Hindlimb muscle (tissue), 1 donor: ENCODE measurements at regions not wholly inside any gene's neighbourhood (a gene's known extent, or its start where the extent isn't known, plus 50 kb on each side); places are given as distances from the start of the nearest gene placed in this dataset.
A peak's percentile ranks its signal among the peaks of the same experiment; 100 is the strongest.

ENCODE experiments used
- DNase-seq: peaks from one replicate; pipeline ENCODE4 v3.0.0-alpha.2; 2013

DNA sequence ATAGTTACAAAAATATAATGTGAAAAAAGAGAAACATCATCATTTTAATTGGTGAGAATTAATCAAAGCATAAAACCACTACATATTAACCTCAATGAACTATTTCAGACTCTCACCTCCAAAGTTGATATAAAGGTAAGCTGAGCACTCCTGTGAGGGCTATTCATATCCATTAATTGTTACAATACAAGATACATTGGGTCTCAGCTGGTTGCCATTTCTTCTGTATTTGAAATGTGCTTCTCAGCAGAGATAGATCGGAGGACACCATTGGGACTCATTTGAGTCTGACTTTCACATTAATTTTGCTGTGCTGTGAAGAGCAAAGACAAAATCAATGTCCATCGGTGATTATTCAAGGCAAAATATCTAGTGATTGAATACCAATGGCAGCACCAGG, 459.5 kb upstream of the GOT2 start:
- DNase-seq = no peak

DNA sequence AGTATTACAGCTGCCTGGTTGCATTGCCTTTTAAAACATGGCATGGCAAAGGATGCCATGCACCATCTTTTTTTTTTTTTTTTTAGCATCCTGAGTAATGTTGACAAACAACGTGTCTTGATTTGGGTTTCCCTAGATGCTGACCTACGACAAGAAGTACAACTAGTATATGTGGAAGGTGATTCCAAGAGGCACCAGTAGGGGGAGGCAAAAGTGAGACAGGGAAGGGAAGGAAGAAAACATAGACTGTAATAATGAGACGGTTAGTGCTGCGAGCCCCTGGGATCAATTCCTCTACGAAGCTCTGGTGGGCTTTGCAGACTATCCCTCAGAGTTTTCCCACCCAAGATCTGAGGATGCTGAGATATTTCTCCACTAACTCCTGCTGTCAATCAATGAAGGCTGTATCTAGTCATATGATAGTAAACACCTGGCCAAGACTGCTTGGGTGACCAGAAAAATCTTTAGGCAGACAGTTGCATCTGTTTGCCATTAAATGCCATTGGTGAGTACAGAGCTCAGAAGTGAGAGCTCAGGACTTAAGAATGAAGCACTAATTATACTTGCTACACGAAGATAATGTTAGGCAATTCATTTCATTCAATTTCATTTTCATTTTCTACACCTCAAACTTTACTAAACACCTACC, 458.6 kb upstream of the GOT2 start:
- DNase-seq = no peak

DNA sequence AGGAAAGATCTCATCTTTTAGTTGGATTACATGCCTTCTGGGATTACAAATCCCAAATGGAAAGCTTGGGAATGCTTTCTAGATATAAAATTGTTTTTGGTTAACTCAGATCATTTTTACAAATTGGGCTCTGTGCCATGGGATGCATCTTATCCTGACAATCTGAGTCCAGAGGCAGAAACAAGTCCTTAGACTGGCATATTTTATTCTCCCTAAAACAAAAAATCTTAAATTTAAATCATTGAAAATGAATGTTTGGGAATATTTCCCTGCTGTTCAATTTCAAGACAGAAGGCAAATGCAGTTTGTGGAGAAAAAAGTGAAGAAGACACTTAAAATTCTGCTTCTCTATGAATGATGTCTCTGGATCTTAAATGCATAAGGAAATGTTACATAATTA, 456.6 kb upstream of the GOT2 start:
- DNase-seq = no peak

DNA sequence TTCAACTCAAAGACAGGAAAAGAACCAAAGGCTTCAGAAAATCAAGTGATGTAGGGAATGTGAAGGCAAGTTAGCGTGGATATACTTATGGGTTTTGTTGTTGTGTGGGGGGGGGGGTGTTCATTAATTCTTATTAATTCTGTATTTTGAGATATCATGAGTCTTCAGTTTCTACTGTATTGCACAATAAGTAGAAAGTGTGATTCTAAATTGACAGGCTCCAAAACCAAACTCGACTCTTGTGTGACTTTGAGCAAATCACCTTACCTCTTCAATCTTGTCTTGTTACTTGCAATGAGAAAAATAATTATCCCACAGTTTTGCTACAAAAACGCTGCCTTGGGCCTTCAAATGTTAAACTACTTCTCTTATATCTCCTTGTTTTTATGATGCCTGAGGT, 453.9 kb upstream of the GOT2 start:
- no peak for DNase-seq

DNA sequence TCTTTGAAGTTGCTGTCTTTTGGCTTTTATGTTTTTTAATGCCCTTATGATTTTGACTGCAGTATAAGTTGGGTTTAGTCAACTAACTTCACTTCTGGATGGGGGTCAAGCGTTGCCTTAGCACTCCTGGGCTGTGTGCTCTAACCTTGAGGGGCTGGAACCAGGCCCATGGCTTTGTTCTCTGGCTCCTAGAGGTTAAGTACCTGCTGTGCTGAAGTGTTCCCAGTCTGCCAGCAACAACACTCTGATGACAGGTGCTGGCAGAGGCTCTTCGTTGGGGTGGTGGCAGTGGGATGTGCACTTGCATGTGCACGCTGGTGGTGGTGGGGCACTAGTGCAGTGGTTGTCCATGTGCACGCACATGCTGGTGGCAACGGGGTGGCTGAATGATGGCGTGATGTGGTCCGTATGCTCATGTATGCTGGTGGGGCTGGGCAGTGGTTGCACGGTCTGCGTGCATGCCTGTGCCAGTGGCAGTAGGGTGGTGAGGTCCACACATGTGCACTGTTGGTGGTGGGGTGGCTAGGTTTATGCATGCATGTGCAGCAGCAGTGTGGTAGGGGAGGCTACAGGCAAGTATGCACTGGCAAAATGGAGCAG, 447.8 kb upstream of the GOT2 start:
- DNase-seq = no peak

DNA sequence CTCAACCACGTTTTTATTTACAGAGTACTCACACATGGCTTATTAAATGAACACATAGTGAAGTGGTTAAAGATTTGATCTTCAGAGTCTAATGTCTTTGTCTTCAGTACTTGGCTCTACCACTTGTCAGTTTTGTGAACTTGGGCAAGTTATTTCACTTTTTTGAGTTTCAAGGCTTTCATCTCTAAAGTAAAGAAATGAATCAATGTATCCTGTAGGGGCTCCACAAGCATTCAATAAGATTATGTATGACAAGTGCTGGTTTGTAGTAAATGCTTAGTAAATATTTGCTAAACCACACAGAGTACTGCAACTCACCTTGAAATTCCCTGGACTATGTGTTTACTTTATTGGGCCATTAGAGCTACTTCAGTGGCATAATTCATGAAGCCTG, 446.0 kb upstream of the GOT2 start:
- no peak for DNase-seq

DNA sequence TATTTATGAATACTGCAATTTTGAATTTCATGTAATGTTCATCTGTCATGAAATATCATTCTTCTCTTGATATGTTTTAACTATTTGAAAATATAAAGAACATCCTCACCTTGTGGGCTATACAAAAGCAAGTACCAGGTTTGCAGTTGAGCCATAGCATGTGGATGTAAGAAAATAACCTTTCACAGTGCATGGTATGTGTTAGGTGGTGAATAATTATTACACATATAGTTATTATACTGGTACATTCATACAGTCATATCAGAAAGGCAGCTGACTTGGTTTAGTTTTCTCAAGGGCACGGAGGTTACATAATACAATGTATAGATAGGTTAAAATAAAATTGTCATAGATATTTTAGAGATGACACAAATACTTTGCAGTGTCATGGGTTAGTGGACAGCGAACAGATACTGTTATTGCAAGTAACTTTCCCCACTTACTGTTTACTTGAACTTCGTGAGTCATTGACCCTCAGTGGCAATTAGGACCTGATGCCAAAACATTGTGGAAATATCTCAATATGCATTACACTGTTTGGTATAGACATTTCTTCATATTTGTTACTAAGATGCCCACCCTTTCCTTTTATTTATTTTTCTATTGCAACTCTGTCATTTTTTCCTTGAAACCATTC, 445.4 kb upstream of the GOT2 start:
- DNase-seq = no peak

DNA sequence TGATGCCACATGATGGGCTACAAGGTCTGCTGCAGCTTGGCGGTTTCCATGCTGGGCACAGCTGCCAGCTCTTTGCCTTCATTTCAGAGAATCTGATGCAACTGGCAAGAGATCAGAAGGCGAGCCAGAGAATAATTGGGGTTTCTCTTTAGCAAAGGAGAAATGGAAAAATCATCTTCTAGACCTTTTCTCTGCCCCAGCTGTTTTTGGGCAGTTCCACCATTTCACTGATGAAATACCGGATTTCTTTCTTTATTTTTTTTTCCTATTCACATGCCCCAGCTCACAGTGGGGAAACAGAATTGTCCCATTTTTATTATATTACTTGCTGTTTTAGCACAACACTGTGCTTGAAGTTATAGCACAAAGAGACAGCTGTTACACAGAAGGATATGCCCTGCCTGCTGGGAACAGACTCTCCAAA, 439.3 kb upstream of the GOT2 start:
- no peak for DNase-seq

DNA sequence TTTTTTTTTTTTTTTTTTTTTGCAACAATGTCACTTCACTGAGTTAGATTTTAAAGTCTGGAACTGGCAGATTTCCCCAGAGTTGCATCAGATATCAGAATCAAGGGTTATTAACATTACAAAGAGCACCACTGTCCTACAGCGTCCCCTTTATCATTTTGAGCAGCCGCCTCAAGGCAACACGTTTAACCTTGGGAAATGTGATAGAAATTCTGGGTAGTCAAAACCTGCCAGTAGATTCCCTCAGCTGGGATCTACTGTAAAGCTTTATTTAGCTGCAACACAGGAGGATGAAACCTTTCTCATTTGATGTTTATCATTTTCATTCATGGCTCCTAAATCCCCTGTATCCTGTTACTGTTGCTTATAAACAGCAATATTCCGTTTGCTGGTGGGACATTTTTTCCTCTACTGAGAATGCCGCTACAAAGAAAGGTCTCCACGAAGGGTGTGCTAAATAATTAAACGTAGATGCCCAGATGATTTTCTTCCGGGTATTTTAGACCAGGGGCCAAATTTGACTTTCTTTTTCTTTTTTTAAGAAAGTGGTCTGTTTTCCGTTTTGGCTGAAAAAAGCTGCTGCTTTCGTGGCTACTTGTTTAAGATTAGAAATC, 436.1 kb upstream of the GOT2 start:
- DNase-seq = no peak

DNA sequence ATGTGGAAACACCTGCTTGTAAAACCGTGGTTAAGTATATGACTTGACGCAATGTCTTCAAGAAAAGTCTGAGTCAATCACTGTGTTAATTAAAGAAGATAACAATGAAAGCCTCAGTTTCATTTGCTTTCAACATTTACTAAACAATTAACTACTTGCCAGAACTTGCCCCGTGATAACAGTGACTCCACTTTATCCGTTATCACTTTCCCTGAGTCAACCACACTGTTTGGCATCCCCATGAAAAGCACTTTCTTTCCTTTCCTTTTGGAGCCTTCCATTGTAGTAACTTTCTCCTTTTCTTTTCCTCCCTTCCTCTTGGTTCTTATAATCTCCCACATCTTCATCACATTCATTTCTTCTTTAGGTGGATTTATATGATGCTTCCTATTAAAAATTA, 435.1 kb upstream of the GOT2 start:
- no peak for DNase-seq

DNA sequence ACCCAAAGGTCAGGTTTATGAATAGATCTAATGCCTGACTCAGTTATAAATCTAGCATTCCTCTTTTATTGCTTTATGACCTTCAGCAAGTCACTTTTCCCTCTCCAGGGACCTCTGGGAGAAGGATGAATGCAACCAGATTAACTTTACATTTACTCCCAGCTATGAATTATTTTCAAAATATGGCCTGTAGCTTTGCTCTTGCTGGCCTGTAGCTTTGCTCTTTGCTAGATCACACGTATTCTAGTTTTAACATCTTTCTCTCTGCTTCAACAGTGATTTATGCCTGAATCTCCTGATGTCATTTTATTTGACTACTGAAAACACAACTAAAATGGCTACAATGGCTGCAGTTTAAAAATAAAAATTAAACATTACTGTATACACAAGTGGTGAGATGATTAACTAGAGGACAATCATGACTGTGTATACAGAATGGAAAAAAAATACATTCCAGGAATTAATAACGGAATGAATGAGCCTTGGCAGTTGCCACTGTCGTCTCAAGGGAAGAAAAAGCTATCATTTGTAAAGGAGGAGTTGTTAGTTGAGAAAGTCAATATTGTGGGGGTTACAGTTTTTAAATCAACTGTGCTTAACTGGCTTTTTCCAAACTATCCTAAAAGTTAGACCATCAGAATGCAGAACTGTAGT, 434.5 kb upstream of the GOT2 start:
- no peak for DNase-seq

DNA sequence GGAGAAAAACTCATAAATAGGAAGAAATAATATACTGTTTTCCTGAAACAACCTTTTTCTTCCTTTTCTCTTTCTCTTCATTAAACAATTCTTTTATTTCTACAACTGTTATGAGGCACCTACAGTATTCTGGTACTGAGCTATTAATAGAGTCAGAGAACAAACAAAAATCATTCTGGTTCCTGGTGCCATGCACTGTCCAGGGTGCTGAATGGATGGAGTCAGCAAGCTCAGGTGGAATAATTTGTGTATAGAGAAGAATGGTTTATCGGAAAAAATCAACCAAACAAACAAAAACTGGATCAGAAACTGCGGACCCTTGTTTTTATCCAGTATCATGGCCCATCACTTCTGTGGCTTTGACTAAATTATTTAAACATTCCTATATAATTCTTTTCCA, 430.3 kb upstream of the GOT2 start:
- peak; percentile 32 for DNase-seq

DNA sequence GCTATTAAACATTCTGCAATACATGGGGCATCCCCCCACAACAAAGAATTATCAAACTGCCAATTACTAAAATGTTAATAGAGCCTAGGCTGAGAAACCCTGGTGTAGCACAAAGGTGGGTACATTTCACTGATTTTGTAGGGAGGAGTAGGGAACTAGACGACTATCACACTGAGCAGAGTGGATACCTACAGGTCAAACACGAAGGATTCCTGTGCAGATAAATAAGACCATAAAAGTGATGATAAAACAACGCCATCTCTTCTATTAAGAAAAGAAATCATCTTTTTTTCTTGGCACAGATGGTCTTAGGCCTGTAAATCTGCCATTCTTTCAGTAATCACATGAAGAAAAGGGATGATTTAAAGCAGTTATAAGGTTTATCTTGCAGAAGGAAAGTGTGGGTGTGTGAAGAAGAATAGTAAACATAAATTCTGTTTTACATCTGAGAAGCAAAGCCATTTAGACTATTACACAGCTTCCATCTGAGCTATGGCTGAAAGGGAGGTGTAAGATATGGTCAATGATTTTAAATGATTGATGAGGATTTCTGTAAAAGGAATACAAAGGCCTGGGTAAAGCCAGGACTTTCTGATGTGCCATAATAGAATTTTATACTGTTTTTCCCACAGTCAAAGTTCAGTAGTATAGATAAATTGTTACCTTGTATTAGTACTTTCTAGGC, 429.4 kb upstream of the GOT2 start:
- no peak for DNase-seq

DNA sequence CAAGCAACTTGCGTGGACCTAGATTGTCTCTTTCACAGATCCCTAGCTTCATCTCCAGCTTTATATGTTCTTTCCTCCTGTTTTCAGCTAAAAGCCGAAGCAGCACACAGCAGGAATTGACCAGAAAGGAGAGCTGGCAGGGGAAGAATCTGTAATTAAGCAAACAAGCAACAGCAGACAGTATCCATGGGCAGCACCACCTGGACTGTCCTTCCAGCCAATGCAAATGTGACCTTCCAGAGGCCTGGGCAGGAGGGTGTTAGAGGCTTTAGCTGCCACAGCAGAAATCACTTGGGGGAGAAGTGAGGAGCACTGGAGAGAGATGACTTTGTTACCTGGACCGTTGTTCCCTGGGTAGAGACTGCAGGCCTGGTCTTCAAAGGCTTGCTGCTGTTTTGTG, 427.6 kb upstream of the GOT2 start:
- no peak for DNase-seq

DNA sequence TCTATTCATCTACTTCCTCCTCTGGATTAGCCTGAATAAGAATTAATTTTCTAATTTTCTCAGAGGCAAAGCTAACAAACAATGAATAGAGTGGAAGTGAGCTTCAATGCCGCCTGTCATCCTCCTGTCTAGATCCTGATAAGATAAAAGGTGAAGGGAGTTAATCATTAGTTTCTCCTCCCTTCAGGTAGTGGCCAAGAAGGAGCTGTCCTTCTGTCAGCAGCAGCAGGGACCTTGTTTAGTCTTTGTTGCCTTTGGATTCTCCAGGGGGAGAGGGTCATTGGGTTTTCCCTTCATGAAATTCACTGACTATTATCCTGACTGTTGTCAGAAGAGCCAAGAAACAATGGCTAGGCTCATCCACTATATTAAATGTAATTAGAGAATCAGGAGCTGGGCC, 420.2 kb upstream of the GOT2 start:
- no peak for DNase-seq

DNA sequence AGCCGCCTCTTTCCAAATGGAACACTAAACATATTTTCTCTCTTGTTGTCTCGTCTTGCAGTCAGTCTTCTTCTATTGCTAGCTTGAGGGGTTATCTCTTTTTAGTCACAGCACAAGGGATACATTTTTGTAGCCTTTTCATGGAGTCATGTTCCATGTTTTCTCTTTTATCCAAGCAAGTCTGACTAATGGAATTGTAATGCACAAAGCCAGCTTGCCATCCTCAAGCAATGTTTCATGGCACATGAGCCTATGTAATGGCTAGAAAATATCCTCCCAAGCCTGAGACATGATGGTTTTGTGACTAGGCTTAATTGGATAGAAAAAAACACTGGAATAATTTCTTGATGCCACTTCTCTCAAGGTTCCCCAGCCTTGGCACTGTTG, 414.6 kb upstream of the GOT2 start:
- no peak for DNase-seq

DNA sequence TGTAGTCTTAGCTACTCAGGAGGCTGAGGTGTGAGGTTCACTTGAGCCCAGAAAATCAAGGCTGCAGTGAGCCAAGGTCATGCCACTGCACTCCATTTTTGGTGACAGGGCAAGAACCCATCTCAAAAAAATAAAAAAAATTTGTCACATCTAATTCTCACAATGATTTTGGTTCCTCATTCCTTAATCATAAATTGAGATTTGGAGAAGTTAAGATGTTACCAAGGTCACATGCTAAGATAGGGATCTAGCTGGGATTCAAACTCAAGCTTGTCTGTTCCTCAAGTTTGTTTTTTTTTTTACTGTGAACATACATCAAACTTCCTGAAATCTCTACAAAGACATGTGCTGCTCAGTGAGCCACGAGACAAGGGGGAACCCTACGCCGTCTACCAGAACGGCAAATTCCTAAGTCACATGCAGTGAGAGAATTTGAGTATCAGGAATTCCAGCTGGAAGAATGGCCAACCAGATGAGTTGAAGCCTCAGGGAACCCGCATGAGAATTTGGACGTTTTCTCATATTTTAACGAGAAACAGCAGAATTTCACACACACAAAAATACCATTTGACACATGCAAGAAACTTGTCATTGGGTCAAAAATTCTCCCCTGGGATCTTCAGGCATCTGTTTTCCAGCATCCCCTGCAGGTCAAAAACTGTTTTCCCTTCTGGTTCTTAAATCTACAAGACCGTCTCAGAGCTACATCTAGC, 414.1 kb upstream of the GOT2 start:
- peak; percentile 73 for DNase-seq

DNA sequence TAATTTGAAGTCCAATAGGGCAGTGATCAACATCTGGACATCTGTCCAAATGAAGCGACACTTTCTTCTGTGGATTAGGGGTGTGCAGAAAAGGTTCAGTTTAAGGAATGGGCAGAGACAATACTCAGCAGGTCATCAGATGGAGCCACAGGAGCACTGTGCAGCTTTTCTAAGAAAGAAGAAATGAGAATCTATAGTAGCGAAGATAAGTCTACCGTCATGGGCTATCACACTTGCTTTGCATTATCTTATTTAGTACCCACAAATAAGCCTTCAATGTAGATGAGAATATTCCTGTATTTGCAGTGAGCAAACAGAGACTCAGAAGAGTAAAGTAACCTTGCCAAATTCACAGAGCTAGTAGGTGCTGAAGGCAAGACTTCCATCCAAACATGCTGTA, 412.0 kb upstream of the GOT2 start:
- DNase-seq = no peak

DNA sequence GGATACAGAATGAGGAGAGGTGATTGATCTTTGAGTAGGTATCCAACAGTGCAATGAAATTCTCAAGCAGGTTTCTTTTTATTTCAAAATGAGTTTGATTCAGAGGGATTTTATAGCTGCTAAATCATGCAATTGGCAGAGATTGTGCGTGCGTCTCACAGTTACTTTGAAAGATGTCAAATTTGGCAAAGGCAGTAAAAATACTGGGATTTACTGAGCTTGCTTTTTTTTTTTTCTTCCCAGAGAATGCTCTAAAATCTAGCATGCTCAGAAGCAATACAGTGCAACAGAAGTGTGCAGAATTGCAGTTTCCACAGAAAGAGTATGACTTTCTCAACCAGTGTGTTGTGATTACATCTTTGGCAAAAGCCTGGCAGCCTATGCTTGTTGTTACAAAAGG, 410.7 kb upstream of the GOT2 start:
- DNase-seq = peak; percentile 31

DNA sequence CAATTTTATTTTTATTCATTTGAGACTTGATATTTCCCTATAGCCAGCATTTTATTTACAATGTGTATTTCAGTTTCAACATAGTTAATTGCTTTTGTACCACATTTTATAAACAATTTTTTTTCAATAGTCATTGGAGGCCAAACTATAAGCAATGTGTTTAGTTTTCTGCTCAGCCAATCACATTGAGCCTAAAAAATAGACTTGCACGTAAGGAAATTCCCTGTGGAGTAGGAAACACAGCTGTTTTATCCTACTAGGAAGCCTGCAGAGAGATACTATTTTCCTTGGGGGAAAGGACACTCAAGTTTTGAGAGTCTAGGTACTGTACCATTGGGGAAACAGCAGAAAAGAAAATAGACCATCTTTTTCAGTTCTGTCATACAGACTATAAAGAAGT, 410.2 kb upstream of the GOT2 start:
- DNase-seq = no peak

DNA sequence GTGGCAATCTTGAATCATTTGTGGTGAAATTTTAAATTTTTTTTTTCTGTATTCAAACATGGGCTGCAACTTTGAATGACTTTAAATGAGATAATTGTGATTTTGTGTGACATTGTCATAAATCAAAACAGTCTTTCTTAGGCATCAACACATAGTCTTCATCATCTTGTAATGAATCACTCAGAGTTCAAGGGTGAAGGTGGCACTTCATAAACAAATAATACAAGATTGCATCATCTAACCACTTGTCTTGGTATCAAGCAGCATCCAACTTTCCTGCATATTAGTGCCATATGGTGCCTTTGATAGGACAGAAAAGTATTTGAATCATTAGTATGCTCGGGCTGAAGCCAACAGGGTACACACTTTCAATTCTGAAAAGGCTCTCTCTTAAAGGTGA, 392.4 kb upstream of the GOT2 start:
- no peak for DNase-seq

DNA sequence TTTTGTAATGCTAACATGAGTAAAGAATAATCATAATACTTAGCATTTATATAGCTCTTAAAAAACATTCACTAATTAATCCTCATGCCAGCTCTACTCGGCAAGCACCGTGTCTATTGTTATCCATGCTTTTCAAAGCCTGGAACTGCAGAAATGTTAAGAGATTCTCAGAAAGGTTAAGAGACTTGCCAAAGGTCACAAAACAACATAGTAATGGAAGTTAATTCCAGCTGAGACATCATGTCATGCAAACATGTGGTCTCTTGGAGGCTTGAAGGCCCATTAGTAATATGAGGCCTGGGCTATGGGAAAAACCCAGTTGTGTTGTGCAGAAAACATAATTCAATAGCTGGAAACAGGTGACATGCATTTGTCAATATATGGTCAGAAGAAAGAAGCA, 389.9 kb upstream of the GOT2 start:
- no peak for DNase-seq
